GM12864 (cell line): ENCODE measurements at regions not wholly inside any gene's neighbourhood (a gene's known extent, or its start where the extent isn't known, plus 50 kb on each side); places are given as distances from the start of the nearest gene placed in this dataset.

ENCODE experiments used
- DNase-seq: peaks from one replicate; pipeline ENCODE4 v3.0.0-alpha.2; 2011; ENCODE audit warnings: low read depth
- H3K4me3 ChIP-seq: 2 replicates; pipeline ENCODE4 v1.5.1; 2011; ENCODE audit warnings: mild to moderate bottlenecking, low read depth, low read length, control low read depth
- TF ChIP-seq, protein P1 (sequence below): IDR thresholded peaks from 2 replicates; pipeline ENCODE4 v1.5.1; 2011; ENCODE audit warnings: low read depth, mild to moderate bottlenecking, moderate library complexity, low read length, control low read depth, inconsistent platforms; ENCODE audit errors: missing control alignments

DNA sequence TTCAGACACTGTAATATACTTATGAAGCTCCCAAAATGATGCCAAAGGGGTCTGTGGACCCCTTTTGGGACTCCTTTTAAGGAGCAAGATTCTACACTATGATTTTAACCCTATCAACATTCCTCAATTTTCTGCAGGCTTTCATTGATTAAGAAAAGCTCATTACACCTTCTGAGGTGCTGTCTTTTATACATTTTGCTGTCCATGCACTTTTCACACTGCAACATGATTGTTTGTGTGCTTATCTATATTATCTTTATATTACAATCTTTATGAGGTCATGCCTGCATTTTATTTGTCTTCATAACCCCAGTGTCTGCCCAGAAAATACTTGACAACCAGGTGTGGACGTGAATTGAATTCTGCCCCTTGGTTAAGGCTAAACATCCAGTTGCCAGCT is 482.6 kb upstream of the ZFHX3 start:
- no peak for DNase-seq
- no peak overlapping the region for H3K4me3 ChIP-seq
- TF ChIP-seq, protein P1, sequence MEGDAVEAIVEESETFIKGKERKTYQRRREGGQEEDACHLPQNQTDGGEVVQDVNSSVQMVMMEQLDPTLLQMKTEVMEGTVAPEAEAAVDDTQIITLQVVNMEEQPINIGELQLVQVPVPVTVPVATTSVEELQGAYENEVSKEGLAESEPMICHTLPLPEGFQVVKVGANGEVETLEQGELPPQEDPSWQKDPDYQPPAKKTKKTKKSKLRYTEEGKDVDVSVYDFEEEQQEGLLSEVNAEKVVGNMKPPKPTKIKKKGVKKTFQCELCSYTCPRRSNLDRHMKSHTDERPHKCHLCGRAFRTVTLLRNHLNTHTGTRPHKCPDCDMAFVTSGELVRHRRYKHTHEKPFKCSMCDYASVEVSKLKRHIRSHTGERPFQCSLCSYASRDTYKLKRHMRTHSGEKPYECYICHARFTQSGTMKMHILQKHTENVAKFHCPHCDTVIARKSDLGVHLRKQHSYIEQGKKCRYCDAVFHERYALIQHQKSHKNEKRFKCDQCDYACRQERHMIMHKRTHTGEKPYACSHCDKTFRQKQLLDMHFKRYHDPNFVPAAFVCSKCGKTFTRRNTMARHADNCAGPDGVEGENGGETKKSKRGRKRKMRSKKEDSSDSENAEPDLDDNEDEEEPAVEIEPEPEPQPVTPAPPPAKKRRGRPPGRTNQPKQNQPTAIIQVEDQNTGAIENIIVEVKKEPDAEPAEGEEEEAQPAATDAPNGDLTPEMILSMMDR: no peak

DNA sequence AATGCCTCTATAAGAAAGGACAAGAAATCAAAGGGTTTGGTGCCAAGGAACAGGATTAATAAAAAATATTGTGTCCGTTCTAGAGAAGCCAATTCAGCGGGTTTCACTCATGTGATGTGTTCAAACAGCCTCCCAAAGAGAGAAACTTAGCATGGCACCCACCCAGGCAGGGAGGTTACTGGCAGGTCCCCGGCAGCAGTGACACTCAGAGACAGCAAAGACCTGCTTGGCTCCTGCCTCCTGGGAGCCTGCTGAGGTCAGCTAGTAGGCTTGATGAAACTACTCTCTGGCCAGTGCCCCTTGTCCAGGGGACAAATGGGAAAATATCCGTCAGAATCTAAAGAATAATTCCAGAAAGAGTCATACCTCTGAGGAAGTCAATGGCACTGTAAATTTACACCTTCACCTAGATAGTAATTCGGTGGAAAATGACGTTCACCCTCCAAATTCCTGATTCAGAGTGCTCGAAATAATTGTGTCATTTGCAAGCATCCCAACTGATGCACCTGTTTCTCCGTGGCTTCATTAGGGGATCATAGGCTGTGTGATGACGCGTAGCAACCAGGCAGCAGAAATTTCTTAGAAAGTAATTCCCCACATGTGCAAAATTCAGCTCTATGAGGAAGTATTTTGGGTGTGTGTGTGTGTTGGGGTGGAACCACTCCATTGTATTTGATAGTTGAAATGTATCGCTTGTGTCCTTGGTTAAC is 481.5 kb upstream of the ZFHX3 start:
- no peak overlapping the region for H3K4me3 ChIP-seq
- DNase-seq: no peak
- TF ChIP-seq, protein P1: no peak

DNA sequence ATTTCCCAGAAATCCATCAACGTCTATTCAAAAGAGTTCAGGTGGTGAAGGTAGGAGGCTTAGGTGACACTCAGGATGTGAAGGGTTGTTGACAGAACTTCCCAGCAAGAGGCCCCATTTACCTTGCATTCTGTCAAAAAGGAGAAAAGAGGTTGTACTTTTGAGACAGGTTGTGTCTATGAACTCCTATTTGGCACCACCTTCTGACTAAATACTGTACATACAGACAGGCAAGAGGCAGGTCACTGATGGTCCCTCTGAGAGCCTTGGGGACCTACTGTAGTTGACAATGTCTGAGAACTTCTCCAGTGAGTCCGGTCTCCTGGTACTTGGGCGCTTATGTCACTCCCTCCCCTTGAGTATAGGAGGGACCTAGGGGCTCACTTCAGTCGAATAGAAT is 479.3 kb upstream of the ZFHX3 start:
- no peak overlapping the region for H3K4me3 ChIP-seq
- TF ChIP-seq, protein P1: peak; percentile 10
- DNase-seq: no peak

DNA sequence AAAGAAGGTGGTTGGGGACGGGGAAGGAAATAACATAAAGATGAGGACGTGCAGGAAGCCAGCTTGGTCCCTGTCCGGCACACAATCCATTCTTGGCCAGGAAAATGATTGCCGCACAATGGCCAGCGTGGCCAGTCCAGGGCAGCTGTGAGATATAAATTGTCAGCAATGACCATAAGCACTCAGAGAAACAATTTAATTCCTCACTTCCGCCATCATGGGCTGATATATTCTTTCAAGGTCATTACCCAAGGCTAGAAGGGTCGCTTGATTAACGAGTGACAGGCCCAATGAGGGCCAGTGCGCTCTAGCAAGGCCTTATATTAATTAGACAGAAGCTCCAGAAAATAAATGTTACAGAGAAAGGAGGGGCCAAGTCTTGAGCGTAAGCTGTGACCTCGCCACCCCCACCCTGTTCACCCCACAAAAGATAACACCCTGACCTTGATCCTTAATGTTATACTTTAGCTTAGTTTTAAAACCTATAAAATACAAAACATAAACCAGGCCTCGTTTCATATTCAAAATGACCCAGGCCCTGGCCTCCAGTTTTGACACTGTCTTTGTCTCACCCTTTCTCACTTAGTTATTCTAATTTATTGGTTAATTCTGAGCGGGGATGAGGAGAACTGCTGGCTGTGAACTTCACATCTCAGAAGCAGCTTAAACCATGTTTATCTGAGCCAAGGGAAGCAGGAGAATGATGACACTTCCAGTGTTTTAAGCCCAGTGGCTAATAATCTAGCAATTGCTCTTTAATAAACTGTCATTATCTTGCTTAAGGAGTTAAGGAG is 478.3 kb upstream of the ZFHX3 start:
- no peak overlapping the region for H3K4me3 ChIP-seq
- TF ChIP-seq, protein P1: no peak
- no peak for DNase-seq

DNA sequence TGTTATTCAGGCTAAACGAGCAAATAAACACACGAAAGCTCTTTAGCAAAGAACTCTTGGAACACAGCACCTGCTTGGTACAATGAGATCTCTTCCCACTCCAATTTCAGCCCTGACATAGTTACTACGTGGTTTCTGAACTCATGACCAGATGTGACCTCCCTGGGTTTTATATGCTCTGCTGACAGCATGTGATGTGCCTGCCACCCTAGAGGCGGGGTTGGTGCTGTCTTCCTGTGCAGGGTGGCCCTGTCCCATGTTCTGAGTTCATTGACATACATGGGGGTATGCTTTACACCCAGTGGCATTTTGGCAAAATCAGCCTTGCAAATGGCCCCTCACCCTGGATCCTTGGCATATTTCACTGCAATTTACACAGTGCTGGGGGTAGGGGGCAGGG is 475.3 kb upstream of the ZFHX3 start:
- H3K4me3 ChIP-seq: no peak overlapping the region
- TF ChIP-seq, protein P1: no peak
- no peak for DNase-seq

DNA sequence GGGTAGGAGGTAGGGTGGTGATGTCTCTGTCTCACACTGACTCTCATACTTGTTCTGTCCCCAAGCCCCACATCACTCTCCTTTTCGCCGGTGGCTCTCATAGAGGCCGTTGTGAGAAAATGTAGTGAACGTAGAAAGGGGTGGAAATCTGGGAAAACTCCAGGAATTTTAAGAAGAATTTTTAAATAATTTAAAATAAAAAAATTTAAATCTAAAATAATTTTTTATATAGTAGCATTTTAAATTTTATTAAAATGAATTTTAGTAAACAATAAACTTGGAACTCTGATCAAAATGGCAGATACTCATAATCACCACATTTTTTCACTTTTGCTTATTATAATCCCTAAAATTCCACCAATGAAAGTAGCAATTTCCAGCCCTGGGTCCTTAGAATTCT is 473.6 kb upstream of the ZFHX3 start:
- no peak overlapping the region for H3K4me3 ChIP-seq
- TF ChIP-seq, protein P1: no peak
- DNase-seq: no peak
